Loucy (cell line): ENCODE measurements at regions not wholly inside any gene's neighbourhood (a gene's known extent, or its start where the extent isn't known, plus 50 kb on each side); places are given as distances from the start of the nearest gene placed in this dataset.

Source experiments
- H2AFZ ChIP-seq: fragments of 200-600 bp; sonication (generic); 2 replicates; pipeline ENCODE4 v1.6.0; 2016; ENCODE audit warnings: antibody characterized with exemption, mild to moderate bottlenecking, low read length, moderate library complexity
- H3F3A ChIP-seq: fragments of 200-600 bp; 2 replicates; pipeline ENCODE4 v1.6.0; 2016; ENCODE audit warnings: antibody characterized with exemption, low read depth, mild to moderate bottlenecking
- H3K27me3 ChIP-seq: fragments of 200-600 bp; sonication (generic); 2 replicates; pipeline ENCODE4 v1.6.1; 2014; ENCODE audit warnings: low read length, mild to moderate bottlenecking; ENCODE audit not compliant: insufficient read depth, poor library complexity, severe bottlenecking
- H3K36me3 ChIP-seq: fragments of 200-600 bp; sonication (generic); 2 replicates; pipeline ENCODE4 v1.6.1; 2016; ENCODE audit warnings: low read length; ENCODE audit not compliant: insufficient read depth
- H3K4me1 ChIP-seq: fragments of 200-600 bp; sonication (generic); 2 replicates; pipeline ENCODE4 v1.5.1; 2014; ENCODE audit warnings: low read length, mild to moderate bottlenecking; ENCODE audit not compliant: insufficient read depth, poor library complexity, severe bottlenecking
- H3K4me2 ChIP-seq: fragments of 200-600 bp; sonication (generic); 2 replicates; pipeline ENCODE4 v1.6.0; 2014; ENCODE audit warnings: antibody characterized with exemption, low read length, low read depth, mild to moderate bottlenecking; ENCODE audit not compliant: poor library complexity, severe bottlenecking
- H3K4me3 ChIP-seq: fragments of 200-600 bp; sonication (generic); 2 replicates; pipeline ENCODE4 v1.5.1; 2014; ENCODE audit warnings: low read length, mild to moderate bottlenecking, mixed read lengths; ENCODE audit not compliant: poor library complexity, severe bottlenecking
- H3K79me2 ChIP-seq: fragments of 200-600 bp; sonication (generic); 2 replicates; pipeline ENCODE4 v1.6.1; 2014; ENCODE audit warnings: low read length; ENCODE audit not compliant: insufficient read depth
- H3K9ac ChIP-seq: fragments of 200-600 bp; sonication (generic); 2 replicates; pipeline ENCODE4 v1.6.0; 2014; ENCODE audit warnings: mild to moderate bottlenecking, low read depth, low read length, moderate library complexity; ENCODE audit not compliant: poor library complexity, severe bottlenecking
- H3K9me2 ChIP-seq: fragments of 200-600 bp; sonication (generic); replicated peaks from 2 replicates; pipeline ENCODE4 v1.6.1; 2016; ENCODE audit warnings: low read depth, low read length, mixed read lengths
- H3K9me3 ChIP-seq: fragments of 200-600 bp; sonication (generic); 2 replicates; pipeline ENCODE4 v1.6.1; 2014; ENCODE audit warnings: mild to moderate bottlenecking, antibody characterized with exemption, low read length, low read depth; ENCODE audit not compliant: insufficient read depth
- H4K20me1 ChIP-seq: fragments of 200-600 bp; sonication (generic); 2 replicates; pipeline ENCODE4 v1.6.0; 2014; ENCODE audit warnings: antibody characterized with exemption, low read length, mild to moderate bottlenecking; ENCODE audit not compliant: insufficient read depth, poor library complexity, severe bottlenecking
- EZH2phosphoT487 ChIP-seq: fragments of 200-600 bp; IDR thresholded peaks from 2 replicates; pipeline ENCODE4 v1.6.1; 2018; ENCODE audit warnings: antibody characterized with exemption, mild to moderate bottlenecking, moderate library complexity, borderline replicate concordance
- TF ChIP-seq, protein P1 (sequence below): fragments of 200-600 bp; sonication (generic); conservative IDR thresholded peaks from 2 replicates; pipeline ENCODE4 v1.5.1; 2014; ENCODE audit warnings: mild to moderate bottlenecking, antibody characterized with exemption, low read length

GRCh38 chr4:81549984-81550383 is 78.3 kb upstream of the RASGEF1B start:
- no peak overlapping the region for H3K4me2 ChIP-seq
- H3K79me2 ChIP-seq = no peaks in the 10 kb centered on the region
- TF ChIP-seq, protein P1, sequence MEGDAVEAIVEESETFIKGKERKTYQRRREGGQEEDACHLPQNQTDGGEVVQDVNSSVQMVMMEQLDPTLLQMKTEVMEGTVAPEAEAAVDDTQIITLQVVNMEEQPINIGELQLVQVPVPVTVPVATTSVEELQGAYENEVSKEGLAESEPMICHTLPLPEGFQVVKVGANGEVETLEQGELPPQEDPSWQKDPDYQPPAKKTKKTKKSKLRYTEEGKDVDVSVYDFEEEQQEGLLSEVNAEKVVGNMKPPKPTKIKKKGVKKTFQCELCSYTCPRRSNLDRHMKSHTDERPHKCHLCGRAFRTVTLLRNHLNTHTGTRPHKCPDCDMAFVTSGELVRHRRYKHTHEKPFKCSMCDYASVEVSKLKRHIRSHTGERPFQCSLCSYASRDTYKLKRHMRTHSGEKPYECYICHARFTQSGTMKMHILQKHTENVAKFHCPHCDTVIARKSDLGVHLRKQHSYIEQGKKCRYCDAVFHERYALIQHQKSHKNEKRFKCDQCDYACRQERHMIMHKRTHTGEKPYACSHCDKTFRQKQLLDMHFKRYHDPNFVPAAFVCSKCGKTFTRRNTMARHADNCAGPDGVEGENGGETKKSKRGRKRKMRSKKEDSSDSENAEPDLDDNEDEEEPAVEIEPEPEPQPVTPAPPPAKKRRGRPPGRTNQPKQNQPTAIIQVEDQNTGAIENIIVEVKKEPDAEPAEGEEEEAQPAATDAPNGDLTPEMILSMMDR = no peak
- no peak for TF ChIP-seq EZH2phosphoT487
- no peaks in the 10 kb centered on the region for H3K9me3 ChIP-seq
- H3K9ac ChIP-seq = no peak overlapping the region
- no peak overlapping the region for H3K4me3 ChIP-seq
- no peaks in the 10 kb centered on the region for H3F3A ChIP-seq
- no peaks in the 10 kb centered on the region for H3K36me3 ChIP-seq
- no peaks in the 10 kb centered on the region for H3K9me2 ChIP-seq
- H3K4me1 ChIP-seq = no peaks in the 10 kb centered on the region
- no peak overlapping the region for H2AFZ ChIP-seq
- H4K20me1 ChIP-seq = no peaks in the 10 kb centered on the region
- H3K27me3 ChIP-seq = no peaks in the 10 kb centered on the region

DNA sequence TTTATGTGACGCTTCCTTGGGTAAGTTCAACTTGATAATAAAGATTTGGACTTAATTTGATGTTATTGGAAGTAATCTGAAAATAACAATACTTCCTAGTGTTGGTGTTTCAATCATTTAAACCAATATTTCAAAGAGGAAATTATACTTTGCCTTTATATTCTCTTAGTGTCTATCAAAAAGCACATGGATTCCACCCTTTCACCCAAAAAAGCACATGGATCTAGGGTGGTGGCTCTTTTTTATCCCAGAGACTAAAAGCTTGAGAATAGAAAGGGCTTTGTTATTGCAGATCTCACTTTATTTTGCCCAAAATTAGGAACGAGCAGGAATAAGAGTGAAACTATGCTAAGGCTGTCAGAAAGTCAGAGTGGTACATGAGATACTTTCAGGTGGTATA is 75.1 kb upstream of the RASGEF1B start:
- Histone ChIP-seq H3K9ac (no peak overlapping the region), H3K27me3 (no peaks in the 10 kb centered on the region), H4K20me1 (no peaks in the 10 kb centered on the region), H3K4me1 (no peaks in the 10 kb centered on the region), H3K9me3 (no peaks in the 10 kb centered on the region), H3K79me2 (no peaks in the 10 kb centered on the region), H3F3A (no peaks in the 10 kb centered on the region), H2AFZ (no peak overlapping the region), H3K9me2 (no peaks in the 10 kb centered on the region), H3K4me2 (no peak overlapping the region), H3K36me3 (no peaks in the 10 kb centered on the region), H3K4me3 (no peak overlapping the region)
- TF ChIP-seq, protein P1 = no peak
- no peak for TF ChIP-seq EZH2phosphoT487

- H3K9me2 ChIP-seq = no peaks in the 10 kb centered on the region
- no peaks in the 10 kb centered on the region for H3K9me3 ChIP-seq
- H3K79me2 ChIP-seq = no peaks in the 10 kb centered on the region
- TF ChIP-seq, protein P1 = no peak
- TF ChIP-seq EZH2phosphoT487 = no peak
- no peaks in the 10 kb centered on the region for H3F3A ChIP-seq
- no peak overlapping the region for H3K4me3 ChIP-seq
- peaks cover 17% of the 10 kb centered on the region for H3K4me1 ChIP-seq
- no peak overlapping the region for H3K9ac ChIP-seq
- H3K4me2 ChIP-seq = no peak overlapping the region
- no peak overlapping the region for H2AFZ ChIP-seq
- no peaks in the 10 kb centered on the region for H3K27me3 ChIP-seq
- H4K20me1 ChIP-seq = no peaks in the 10 kb centered on the region
- H3K36me3 ChIP-seq = no peaks in the 10 kb centered on the region
These were observed 69.6 kb upstream of the RASGEF1B start for GRCh38 chr4:81541161-81541945.
